ENCODE measurements at regions not wholly inside any gene's neighbourhood (a gene's known extent, or its start where the extent isn't known, plus 50 kb on each side); places are given as distances from the start of the nearest gene placed in this dataset.

- peaks cover 2% of the 10 kb centered on the region for H3K27me3 Mint-ChIP-seq (ENCODE audit: unreplicated experiment)
- H3K36me3 Mint-ChIP-seq (ENCODE audit: unreplicated experiment), result no peaks in the 10 kb centered on the region
- no peak for TF ChIP-seq CTCF (IDR thresholded peaks at IDR 0.05; ENCODE audit: partially characterized antibody, unreplicated experiment)
- H3K9me3 Mint-ChIP-seq (ENCODE audit: unreplicated experiment), result no peaks in the 10 kb centered on the region
- H3K4me3 Mint-ChIP-seq (ENCODE audit: unreplicated experiment), result peak overlapping the region; percentile 61
- DNase-seq, result no peak
- peaks cover 42% of the 10 kb centered on the region for H3K4me1 Mint-ChIP-seq (ENCODE audit: low read depth, unreplicated experiment)
- peak overlapping the region; percentile 19 for H3K27ac Mint-ChIP-seq (ENCODE audit: unreplicated experiment)
Measured at GRCh38 chr6:22925920-22926789, 356.8 kb downstream of the HDGFL1 start.

GRCh38 chr6:22926790-22927354, 357.5 kb downstream of the HDGFL1 start:
- Mint-ChIP-seq H3K27me3 (ENCODE audit: unreplicated experiment) (peaks cover 2% of the 10 kb centered on the region), H3K36me3 (ENCODE audit: unreplicated experiment) (no peaks in the 10 kb centered on the region), H3K4me3 (ENCODE audit: unreplicated experiment) (peak overlapping the region; percentile 61), H3K27ac (ENCODE audit: unreplicated experiment) (peak overlapping the region; percentile 19), H3K9me3 (ENCODE audit: unreplicated experiment) (no peaks in the 10 kb centered on the region), H3K4me1 (ENCODE audit: low read depth, unreplicated experiment) (peaks cover 42% of the 10 kb centered on the region)
- no peak for TF ChIP-seq CTCF (IDR thresholded peaks at IDR 0.05; ENCODE audit: partially characterized antibody, unreplicated experiment)
- DNase-seq, result peak; percentile 20

- no peak for TF ChIP-seq CTCF (IDR thresholded peaks at IDR 0.05; ENCODE audit: partially characterized antibody, unreplicated experiment)
- H3K36me3 Mint-ChIP-seq (ENCODE audit: unreplicated experiment), result no peaks in the 10 kb centered on the region
- H3K27me3 Mint-ChIP-seq (ENCODE audit: unreplicated experiment), result peaks cover 2% of the 10 kb centered on the region
- peaks cover 42% of the 10 kb centered on the region for H3K4me1 Mint-ChIP-seq (ENCODE audit: low read depth, unreplicated experiment)
- no peak overlapping the region for H3K4me3 Mint-ChIP-seq (ENCODE audit: unreplicated experiment)
- DNase-seq, result no peak
- no peaks in the 10 kb centered on the region for H3K9me3 Mint-ChIP-seq (ENCODE audit: unreplicated experiment)
- H3K27ac Mint-ChIP-seq (ENCODE audit: unreplicated experiment), result peak overlapping the region; percentile 13
Measured at GRCh38 chr6:22928775-22929174, 359.4 kb downstream of the HDGFL1 start.

GRCh38 chr6:22929311-22929985, 360.1 kb downstream of the HDGFL1 start:
- Mint-ChIP-seq H3K9me3 (ENCODE audit: unreplicated experiment) (no peaks in the 10 kb centered on the region), H3K27ac (ENCODE audit: unreplicated experiment) (peak overlapping the region; percentile 3), H3K4me1 (ENCODE audit: low read depth, unreplicated experiment) (peaks cover 42% of the 10 kb centered on the region), H3K27me3 (ENCODE audit: unreplicated experiment) (peaks cover 2% of the 10 kb centered on the region), H3K36me3 (ENCODE audit: unreplicated experiment) (no peaks in the 10 kb centered on the region), H3K4me3 (ENCODE audit: unreplicated experiment) (no peak overlapping the region)
- no peak for DNase-seq
- TF ChIP-seq CTCF (IDR thresholded peaks at IDR 0.05; ENCODE audit: partially characterized antibody, unreplicated experiment), result no peak
